ENCODE measurements at regions not wholly inside any gene's neighbourhood (a gene's known extent, or its start where the extent isn't known, plus 50 kb on each side); places are given as distances from the start of the nearest gene placed in this dataset.

GRCh38 chr18:49697757-49698524, 115.4 kb downstream of the ACAA2 start:
- no peak for DNase-seq (ENCODE audit: low read depth)
- TF ChIP-seq, protein P1, sequence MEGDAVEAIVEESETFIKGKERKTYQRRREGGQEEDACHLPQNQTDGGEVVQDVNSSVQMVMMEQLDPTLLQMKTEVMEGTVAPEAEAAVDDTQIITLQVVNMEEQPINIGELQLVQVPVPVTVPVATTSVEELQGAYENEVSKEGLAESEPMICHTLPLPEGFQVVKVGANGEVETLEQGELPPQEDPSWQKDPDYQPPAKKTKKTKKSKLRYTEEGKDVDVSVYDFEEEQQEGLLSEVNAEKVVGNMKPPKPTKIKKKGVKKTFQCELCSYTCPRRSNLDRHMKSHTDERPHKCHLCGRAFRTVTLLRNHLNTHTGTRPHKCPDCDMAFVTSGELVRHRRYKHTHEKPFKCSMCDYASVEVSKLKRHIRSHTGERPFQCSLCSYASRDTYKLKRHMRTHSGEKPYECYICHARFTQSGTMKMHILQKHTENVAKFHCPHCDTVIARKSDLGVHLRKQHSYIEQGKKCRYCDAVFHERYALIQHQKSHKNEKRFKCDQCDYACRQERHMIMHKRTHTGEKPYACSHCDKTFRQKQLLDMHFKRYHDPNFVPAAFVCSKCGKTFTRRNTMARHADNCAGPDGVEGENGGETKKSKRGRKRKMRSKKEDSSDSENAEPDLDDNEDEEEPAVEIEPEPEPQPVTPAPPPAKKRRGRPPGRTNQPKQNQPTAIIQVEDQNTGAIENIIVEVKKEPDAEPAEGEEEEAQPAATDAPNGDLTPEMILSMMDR (IDR thresholded peaks at IDR 0.05; ENCODE audit: low read length, missing control alignments): no peak
- no peak overlapping the region for H3K4me3 ChIP-seq (replicated peaks; ENCODE audit: low read depth, low read length)

- TF ChIP-seq, protein P1 (IDR thresholded peaks at IDR 0.05; ENCODE audit: low read length, missing control alignments): no peak
Measured at GRCh38 chr18:49697049-49697448, 116.3 kb downstream of the ACAA2 start.

DNA sequence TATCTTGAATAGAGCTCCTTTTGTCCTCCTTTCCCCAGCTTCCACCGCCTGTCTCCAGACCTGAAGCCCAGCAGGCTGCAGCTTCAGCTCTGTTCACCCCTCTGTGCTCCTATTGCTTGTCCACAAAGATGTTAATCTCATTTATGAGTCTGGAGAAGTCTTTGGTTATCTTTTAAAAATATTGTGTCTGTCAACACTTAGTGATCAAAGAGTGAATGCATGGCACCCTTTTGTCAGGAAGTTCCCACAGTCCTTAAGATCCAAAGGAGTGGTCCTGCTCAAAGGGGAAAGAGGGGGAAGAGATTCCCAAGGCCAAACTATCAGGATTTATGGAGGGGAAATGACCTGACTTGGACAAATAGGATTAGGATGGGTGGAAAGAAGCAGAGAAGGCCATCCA, 118.9 kb downstream of the ACAA2 start:
- TF ChIP-seq, protein P1 (IDR thresholded peaks at IDR 0.05; ENCODE audit: low read length, missing control alignments): no peak
- no peak overlapping the region for H3K4me3 ChIP-seq (replicated peaks; ENCODE audit: low read depth, low read length)
- no peak for DNase-seq (ENCODE audit: low read depth)

More at GRCh38 chr18:49697049-49697448, 116.3 kb downstream of the ACAA2 start:
- no peak overlapping the region for H3K4me3 ChIP-seq (replicated peaks; ENCODE audit: low read depth, low read length)
- no peak for DNase-seq (ENCODE audit: low read depth)

DNA sequence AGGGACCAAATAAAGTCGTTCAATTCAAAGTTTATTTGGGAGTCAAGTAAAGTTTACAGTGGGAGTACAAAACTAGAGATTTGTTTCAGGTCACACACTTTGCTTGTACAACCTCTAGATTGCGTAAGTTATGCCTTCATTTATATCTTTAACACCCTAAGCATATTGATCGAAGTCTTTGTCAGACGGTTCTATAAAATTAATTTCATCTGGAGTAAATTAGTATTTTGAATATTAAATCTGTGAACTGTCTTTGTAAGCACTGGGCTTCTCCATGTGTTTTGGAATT, 119.7 kb downstream of the ACAA2 start:
- TF ChIP-seq, protein P1 (IDR thresholded peaks at IDR 0.05; ENCODE audit: low read length, missing control alignments): no peak
- no peak overlapping the region for H3K4me3 ChIP-seq (replicated peaks; ENCODE audit: low read depth, low read length)
- no peak for DNase-seq (ENCODE audit: low read depth)

GRCh38 chr18:49692906-49693716, 120.2 kb downstream of the ACAA2 start:
- TF ChIP-seq, protein P1 (IDR thresholded peaks at IDR 0.05; ENCODE audit: low read length, missing control alignments): no peak
- H3K4me3 ChIP-seq (replicated peaks; ENCODE audit: low read depth, low read length): no peak overlapping the region
- DNase-seq (ENCODE audit: low read depth): no peak

- H3K4me3 ChIP-seq (replicated peaks; ENCODE audit: low read depth, low read length): no peak overlapping the region
- DNase-seq (ENCODE audit: low read depth): peak; percentile 95
- TF ChIP-seq, protein P1 (IDR thresholded peaks at IDR 0.05; ENCODE audit: low read length, missing control alignments): no peak
Measured at GRCh38 chr18:49691177-49691608, 122.1 kb downstream of the ACAA2 start.
